Left ventricle myocardium inferior (tissue), 1 donor: ENCODE measurements at regions not wholly inside any gene's neighbourhood (a gene's known extent, or its start where the extent isn't known, plus 50 kb on each side); places are given as distances from the start of the nearest gene placed in this dataset.

Experiments
- DNase-seq: peaks from one replicate; pipeline ENCODE4 v3.0.0-alpha.2; 2020
- H3K27ac ChIP-seq: fragments of 200-600 bp; replicated peaks from 2 replicates; pipeline ENCODE4 v1.8.0; 2021
- H3K27me3 ChIP-seq: fragments of 200-600 bp; 2 replicates; pipeline ENCODE4 v1.8.0; 2021; ENCODE audit warnings: low read depth
- H3K36me3 ChIP-seq: fragments of 200-600 bp; 2 replicates; pipeline ENCODE4 v1.8.0; 2021
- H3K4me1 ChIP-seq: fragments of 200-600 bp; 2 replicates; pipeline ENCODE4 v1.8.0; 2021
- H3K4me3 ChIP-seq: fragments of 200-600 bp; 2 replicates; pipeline ENCODE4 v1.8.0; 2021; ENCODE audit warnings: mild to moderate bottlenecking, moderate library complexity
- H3K9me3 ChIP-seq: fragments of 200-600 bp; replicated peaks from 2 replicates; pipeline ENCODE4 v1.8.0; 2021
- intact Hi-C: fragments of 100-400 bp; cut with micrococcal nuclease; formaldehyde crosslinking; loops from one replicate; pipeline ENCODE4 v1.11.0; 2022
- TF ChIP-seq, protein P1 (sequence below): fragments of 200-600 bp; IDR thresholded peaks from 2 replicates; pipeline ENCODE4 v1.8.0; 2021; ENCODE audit warnings: antibody characterized with exemption, mild to moderate bottlenecking, borderline replicate concordance
- donor health status: DM: no; HTN: yes; CAD: no; lungs with severe emphysema.

GRCh38 chr14:85214471-85214870, 315.5 kb upstream of the FLRT2 start:
- no peaks in the 10 kb centered on the region for H3K36me3 ChIP-seq
- H3K4me3 ChIP-seq = no peak overlapping the region
- intact Hi-C loops = no loop called here
- H3K27ac ChIP-seq = no peak overlapping the region
- TF ChIP-seq, protein P1, sequence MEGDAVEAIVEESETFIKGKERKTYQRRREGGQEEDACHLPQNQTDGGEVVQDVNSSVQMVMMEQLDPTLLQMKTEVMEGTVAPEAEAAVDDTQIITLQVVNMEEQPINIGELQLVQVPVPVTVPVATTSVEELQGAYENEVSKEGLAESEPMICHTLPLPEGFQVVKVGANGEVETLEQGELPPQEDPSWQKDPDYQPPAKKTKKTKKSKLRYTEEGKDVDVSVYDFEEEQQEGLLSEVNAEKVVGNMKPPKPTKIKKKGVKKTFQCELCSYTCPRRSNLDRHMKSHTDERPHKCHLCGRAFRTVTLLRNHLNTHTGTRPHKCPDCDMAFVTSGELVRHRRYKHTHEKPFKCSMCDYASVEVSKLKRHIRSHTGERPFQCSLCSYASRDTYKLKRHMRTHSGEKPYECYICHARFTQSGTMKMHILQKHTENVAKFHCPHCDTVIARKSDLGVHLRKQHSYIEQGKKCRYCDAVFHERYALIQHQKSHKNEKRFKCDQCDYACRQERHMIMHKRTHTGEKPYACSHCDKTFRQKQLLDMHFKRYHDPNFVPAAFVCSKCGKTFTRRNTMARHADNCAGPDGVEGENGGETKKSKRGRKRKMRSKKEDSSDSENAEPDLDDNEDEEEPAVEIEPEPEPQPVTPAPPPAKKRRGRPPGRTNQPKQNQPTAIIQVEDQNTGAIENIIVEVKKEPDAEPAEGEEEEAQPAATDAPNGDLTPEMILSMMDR = no peak
- no peak for DNase-seq
- H3K4me1 ChIP-seq = no peaks in the 10 kb centered on the region
- no peaks in the 10 kb centered on the region for H3K27me3 ChIP-seq
- H3K9me3 ChIP-seq = peaks cover 16% of the 10 kb centered on the region

GRCh38 chr14:85217412-85217811, 312.5 kb upstream of the FLRT2 start:
- DNase-seq = no peak
- H3K9me3 ChIP-seq = peaks cover 16% of the 10 kb centered on the region

DNA sequence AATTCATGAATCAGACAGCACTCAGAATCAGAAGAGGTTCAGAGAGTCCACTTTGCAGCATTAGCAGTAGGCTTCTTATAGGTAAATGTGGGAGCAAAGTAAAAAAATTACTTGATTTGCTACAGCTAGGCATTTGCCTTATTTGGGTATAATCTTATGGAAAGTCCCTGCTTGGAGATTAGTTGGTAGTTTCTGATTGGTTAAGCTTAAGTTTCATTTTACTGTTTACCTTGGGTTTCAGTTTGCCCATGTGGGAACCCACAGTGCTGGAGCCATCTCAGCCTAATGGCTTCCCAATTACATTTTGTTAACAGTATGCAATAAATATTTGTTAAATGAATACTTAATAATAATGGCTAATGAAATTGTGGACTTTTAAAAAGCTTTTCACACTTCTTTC, 311.0 kb upstream of the FLRT2 start:
- intact Hi-C loops = no loop called here
- H3K4me1 ChIP-seq = no peaks in the 10 kb centered on the region
- DNase-seq = no peak
- H3K36me3 ChIP-seq = no peaks in the 10 kb centered on the region
- no peak overlapping the region for H3K4me3 ChIP-seq
- H3K27me3 ChIP-seq = no peaks in the 10 kb centered on the region
- no peak overlapping the region for H3K27ac ChIP-seq
- TF ChIP-seq, protein P1 = no peak
- H3K9me3 ChIP-seq = peaks cover 6% of the 10 kb centered on the region

More at GRCh38 chr14:85217412-85217811, 312.5 kb upstream of the FLRT2 start:
- Histone ChIP-seq H3K27me3 (no peaks in the 10 kb centered on the region), H3K4me1 (no peaks in the 10 kb centered on the region), H3K27ac (no peak overlapping the region), H3K4me3 (no peak overlapping the region), H3K36me3 (no peaks in the 10 kb centered on the region)
- TF ChIP-seq, protein P1 = no peak
- intact Hi-C loops = no loop called here

DNA sequence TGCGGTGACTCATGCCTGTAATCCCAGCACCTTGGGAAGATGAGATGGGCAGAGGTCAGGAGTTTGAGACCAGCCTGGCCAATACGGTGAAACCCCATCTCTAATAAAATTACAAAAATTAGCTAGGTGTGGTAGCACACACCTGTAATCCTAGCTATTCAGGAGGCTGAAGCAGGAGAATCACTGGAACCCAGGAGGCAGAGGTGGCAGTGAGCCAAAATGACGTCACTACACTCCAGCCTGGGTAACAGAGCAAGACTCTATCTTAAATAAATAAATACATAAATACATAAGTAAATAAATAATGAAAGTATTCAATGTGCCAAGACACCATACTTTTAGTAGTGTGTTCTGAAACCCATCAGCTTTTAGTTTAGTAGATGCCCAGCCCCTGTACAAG, 308.1 kb upstream of the FLRT2 start:
- peaks cover 6% of the 10 kb centered on the region for H3K9me3 ChIP-seq
- no peaks in the 10 kb centered on the region for H3K4me1 ChIP-seq
- intact Hi-C loops = no loop called here
- H3K27ac ChIP-seq = no peak overlapping the region
- no peaks in the 10 kb centered on the region for H3K27me3 ChIP-seq
- no peak overlapping the region for H3K4me3 ChIP-seq
- no peaks in the 10 kb centered on the region for H3K36me3 ChIP-seq
- DNase-seq = no peak
- TF ChIP-seq, protein P1 = no peak

GRCh38 chr14:85222341-85222740, 307.6 kb upstream of the FLRT2 start:
- no peaks in the 10 kb centered on the region for H3K4me1 ChIP-seq
- intact Hi-C loops = no loop called here
- H3K9me3 ChIP-seq = peaks cover 6% of the 10 kb centered on the region
- TF ChIP-seq, protein P1 = no peak
- DNase-seq = no peak
- H3K4me3 ChIP-seq = no peak overlapping the region
- no peaks in the 10 kb centered on the region for H3K36me3 ChIP-seq
- no peaks in the 10 kb centered on the region for H3K27me3 ChIP-seq
- no peak overlapping the region for H3K27ac ChIP-seq

DNA sequence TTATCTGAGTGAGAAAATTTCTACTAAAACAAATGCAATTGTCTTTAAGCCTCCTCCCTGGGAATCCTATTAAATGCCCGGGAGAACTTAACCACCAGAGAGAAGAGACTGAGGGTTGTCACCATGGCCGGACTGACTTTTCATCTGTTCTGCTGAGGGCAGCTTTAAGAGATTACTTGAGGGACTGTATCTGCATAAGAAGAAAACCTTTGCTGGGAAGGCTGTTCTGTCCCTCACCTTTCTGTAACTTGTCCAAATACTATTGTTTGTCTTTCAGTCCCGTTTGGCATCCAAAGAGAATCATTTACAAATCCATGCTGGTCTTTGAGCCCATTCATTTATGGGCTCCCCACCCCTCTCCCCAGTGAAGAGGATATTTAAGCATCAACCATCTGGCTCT, 306.3 kb upstream of the FLRT2 start:
- DNase-seq = no peak
- intact Hi-C loops = no loop called here

More for the DNA sequence above, 306.3 kb upstream of the FLRT2 start:
- TF ChIP-seq, protein P1 = no peak
- Histone ChIP-seq H3K27me3 (no peaks in the 10 kb centered on the region), H3K36me3 (no peaks in the 10 kb centered on the region), H3K4me3 (no peak overlapping the region), H3K4me1 (no peaks in the 10 kb centered on the region), H3K27ac (no peak overlapping the region), H3K9me3 (peaks cover 6% of the 10 kb centered on the region)
